ENCODE measurements at regions not wholly inside any gene's neighbourhood (a gene's known extent, or its start where the extent isn't known, plus 50 kb on each side); places are given as distances from the start of the nearest gene placed in this dataset.
"Not testable (repeated sequence)": the region's sequence is repeated elsewhere in the genome, so short reads cannot be mapped to it uniquely, and the experiment has no call there.

DNA sequence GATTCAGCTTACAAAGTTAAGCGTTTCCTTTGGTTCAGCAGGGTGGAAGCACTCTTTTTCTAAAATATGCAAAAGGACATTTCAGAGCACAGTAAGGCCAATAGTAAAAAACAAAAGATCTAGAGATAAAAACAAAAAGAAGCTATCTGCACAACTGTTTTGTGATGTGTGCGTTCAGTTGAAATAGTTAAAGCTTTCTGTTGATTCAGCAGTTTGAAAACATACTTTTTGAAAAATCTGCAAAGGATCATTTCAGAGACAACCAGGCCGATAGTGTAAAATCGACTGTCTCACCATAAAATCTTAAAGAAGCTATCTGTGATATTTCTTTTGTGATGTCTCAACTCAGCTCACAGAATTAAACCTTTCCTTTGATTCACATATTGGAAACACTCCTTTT, 300.0 kb upstream of the ALG10B start:
- DNase-seq, result no peak

DNA sequence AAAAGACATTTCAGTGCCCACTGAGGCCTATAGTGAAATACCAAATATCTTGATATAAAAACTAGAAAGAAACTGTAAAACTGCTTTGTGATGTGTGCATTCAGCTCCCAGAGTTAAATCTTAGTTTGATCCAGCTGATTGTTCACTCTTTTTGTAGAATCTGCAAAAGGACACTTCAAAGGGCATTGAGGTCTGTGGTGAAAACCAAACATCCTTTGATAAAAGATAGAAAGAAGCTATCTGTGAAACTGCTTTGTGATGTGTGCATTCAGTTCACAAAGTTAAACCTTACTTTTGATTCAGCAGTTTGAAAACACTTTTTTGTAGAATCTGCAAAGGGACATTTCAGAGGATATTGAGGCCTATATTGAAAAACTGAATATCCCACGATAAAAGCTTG, 290.7 kb upstream of the ALG10B start:
- no peak for DNase-seq

DNA sequence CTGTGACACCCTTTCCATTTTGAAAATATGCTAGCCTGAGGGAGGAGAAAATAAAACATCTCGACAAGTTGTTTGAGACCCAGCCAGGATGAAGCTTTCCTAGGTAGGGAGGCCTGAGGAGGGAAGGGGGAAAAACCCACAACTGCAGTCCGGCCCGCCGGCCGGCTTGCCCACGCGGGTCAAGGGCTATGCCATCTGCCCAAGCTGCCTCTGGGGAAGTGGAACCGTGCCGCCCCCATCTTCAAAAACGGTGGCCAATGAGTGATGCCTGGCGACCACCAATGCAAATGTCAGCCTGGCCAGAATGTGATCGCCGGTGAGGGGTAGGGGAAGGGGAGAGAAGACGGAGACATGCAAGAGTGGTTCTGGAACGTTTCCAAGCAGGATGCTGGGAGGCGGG, 263.5 kb upstream of the ALG10B start:
- no peak for DNase-seq

DNA sequence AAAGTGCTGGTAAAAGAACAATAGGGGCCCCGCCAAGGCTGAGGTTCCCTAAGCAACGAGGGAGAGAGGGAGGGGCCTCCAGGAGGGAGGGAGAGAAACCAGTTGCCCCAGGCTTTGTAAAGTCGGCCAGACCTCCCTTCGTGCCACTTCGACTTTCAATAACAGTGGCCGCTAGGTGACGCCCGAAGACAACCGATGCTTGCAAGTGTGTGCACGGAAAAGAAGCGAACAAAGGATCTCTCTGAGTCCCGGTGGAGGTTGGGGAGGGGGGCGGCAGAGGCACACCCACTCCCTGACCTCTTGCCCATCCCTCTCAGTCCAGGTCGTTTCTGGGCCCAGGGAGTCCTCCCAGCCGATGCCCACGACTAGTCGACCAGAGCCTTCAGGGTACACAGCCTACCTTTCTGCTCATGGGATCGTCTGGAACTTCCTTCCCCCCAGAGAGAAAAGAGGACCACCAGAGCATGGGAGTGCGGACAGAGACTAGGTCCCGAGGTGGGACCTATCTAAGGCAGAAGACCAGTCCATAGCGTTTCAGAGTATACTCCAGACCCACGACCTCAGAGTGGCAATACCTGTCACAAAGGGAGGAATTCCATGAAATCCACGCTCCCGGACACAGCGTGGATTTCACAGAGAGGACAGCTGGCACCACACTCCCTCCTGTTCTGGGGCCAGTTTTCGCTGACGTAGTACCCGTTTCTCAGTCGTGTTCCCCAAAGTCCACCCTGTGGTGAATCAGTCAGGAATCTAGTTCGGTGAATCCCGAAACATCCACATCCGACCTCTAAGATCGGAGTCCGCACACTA, 262.7 kb upstream of the ALG10B start:
- DNase-seq, result no peak

DNA sequence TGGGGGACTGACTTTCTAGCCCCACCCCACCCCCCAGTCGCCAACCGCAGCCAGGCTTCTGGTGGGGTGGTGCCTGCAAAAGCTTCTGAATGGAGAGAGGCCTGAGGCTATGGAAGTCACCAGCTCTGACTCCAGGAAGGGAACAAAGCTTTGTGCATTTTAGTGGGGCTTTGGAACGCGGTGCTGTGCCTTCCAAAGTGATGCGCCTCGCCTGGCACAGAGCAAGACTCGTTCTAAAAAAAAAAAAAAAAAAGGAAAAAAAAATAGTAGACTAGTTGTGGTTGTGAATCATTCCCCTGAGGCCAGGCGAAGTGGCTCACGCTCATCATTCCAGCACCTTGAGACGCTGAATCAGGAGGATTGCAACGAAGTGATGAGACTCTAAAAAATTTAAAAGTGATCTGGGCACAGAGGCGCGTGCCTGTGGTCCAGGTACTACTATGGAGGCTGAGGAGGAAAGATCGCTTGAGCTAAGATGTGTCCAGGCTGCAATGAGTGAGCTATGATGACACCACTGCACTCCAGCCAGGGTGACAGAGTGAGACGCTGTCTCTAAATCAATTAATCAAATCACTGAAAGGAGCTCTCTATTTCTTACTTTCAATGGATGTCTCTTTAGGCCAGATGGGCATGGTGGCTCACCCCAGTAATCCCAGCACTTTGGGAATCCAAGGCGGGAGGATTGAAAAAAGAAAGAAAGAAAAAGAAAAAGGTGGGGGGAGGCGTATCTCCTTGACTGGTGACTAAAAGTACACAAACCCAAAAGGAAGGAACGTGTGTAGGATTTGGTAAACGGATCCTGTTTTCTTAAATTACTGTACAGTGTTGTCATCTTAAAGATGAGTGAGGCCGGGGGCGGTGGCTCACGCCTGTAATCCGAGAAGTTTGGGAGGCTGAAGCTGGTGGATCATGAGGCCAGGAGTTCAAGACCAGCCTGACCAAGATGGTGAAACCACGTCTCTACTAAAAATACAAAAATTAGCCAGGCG, 259.6 kb upstream of the ALG10B start:
- DNase-seq, result no peak

DNA sequence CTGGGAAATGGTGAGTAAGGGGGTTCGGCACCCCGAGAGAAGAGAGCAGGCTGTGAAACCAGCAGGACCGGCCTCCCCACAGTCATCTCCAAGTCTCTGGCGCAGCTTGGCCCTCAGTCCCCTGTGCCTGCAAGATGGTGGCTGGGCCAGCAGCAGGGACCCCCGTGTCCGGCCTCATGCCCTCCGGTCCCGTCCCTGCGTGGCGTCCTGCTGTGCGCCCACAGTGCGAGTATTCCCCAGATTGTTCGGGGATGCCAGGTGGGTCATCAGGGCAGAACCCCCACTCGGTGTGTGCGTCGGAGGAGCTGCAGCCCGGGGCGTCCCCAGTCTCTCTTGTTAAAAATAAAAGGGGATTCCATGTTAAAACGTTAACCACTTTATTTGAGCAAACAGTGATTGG, 216.9 kb upstream of the ALG10B start:
- no peak for DNase-seq

DNA sequence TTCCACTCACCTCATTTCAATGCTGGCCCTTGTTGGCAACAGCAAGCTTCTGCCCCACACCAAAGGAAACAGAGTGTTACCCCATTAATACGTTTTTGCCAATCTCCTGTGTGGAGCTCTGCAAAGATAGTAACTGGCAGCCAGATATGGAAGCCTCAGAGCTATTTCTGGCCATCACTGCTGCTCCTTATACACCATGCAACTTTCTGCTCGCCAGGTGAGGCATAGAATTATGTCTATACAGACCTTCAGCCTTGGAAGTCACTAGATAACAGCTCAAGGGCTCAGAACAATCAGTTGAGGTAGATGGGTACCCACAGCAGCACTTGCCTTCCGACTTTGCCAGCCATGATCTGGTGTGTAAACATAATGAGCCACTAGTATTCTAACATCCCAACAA, 214.8 kb upstream of the ALG10B start:
- no peak for DNase-seq

DNA sequence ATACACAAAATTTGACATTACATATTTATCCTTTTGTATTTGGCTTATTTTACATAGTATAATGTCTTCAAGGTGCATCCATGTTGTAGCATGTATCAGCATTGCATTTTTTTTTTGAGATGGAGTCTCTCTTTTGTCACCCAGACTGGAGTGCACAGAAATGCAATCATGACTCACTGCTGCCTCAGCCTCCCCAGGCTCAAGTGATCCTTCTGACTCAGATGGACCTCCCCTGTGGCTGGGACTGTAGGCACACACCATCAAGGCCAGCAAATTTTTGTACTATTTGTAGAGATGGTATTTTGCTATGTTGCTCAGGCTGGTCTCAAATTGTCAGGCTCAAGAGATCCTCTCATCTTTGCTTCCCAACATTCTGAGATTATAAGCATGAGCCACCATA, 214.4 kb upstream of the ALG10B start:
- no peak for DNase-seq

DNA sequence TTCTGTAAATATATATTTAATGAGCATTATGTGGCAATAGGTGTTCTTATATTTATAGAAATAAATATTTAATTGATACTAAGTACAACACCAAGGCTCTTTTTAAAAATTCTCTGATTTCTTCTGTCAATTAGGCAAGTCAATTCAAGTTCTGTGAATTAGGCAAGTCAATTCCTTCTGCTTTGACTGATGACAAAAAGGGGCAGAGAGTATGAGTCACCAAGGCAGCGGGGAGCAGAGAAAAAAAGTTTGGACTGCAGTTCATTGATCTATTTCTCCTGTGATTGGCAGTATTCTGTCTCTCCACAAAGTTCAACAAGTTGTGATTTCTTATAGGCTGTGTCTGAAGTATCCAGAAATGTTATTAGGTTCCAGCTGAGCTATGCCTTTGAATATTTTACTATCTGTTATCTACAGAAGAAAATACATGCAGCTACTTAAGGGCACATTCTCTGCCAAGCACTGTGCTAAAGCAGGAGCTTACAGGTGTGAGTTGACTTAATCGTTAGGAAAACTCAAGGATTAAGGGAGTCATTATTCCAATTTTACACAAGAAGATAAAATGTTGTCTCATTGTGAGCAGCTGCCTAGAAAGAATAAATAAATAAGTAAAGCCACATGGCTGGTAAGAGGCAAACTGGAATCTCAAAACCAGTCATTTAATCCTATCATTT, 206.4 kb upstream of the ALG10B start:
- DNase-seq, result no peak

DNA sequence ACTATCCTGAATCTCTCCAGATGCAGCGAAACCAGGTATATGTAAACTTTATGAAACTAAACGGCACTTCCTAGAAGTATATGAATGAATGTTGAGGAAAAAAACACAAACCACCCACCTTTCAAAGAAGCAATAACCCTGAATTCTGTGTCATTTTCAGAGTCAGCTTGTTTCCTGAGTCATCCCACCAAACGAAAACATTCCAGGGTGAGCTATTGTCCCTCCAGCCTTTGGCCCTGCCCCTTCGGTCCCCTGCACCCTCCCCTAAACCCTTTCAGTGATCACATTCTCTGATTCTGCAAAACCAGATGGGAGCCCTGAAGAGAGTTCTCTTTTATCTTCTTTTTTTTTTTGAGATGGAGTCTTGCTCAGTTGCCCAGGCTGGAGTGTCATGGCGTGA, 202.6 kb upstream of the ALG10B start:
- no peak for DNase-seq

DNA sequence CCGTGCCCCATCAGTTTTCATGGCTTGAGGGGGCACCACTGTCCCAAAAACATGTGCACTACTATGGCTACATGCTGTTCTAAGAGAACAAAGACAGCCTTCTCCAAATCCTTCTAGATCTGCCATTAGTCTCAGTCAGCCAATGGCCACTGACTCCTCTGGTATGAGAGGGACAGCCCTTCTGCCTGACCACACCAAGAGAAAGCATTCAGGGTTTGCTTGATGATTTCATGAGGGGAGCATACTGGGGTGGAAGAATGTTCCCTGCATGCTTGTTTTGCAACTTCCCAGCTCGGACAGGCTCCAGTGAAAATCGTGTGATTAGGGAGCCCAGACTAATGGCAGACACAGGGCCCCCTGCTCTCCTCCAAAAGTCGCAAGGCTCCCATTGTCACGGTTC, 199.6 kb upstream of the ALG10B start:
- DNase-seq, result no peak

DNA sequence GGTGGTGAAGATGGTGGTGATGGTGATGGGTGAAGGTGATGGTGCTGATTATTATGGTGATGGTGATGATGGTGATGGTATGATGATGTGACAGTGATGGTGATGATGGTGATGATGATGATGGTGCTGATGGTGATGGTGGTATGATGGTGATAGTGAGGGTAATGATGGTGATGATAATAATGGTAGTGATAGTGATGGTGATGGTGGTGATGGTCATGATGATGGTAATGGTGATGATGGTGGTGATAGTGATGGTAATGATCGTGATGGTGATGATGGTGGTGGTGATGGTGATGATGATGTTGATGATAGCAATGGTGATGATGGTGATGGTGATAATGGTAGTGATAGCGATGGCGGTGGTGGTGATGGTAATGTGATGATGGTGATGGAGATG, 197.9 kb upstream of the ALG10B start:
- DNase-seq, result no peak

DNA sequence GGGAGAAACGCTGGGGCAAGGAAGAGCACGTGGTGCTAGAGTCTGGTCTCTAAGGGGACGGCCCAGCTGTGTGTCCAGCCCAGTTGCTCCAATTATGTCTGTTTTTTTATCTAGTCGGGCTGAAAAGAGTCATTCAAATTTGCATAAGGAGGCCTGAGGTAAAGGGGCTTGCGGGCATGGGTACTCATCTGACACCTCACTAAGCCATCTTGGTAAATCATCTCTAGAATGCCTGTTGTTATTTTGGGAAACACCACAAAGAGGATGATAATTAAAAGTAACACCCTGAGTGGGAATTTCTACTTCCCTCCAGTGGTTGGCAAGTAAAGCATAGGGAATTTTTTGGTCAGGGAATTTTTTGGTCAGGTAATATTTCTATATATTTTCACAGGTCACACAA, 196.1 kb upstream of the ALG10B start:
- no peak for DNase-seq

DNA sequence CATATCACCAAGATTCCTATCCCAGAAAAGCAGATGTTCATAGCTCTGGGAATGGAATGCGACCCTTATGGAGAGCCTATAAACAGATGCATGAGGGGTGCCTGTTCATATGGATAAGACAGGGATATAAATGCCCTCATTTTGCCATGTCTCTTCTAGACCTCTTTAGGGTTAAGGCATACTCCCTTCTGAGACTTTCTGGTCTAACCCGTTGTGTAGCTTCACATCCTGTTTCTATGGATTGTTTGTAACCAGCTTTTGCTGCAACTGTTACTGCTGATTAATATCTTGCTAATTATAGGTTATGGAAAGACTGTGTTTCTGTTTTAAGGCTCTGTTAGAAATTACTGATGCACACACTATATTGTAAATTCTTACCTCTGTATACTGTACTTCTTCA, 193.5 kb upstream of the ALG10B start:
- not testable (repeated sequence) for DNase-seq

DNA sequence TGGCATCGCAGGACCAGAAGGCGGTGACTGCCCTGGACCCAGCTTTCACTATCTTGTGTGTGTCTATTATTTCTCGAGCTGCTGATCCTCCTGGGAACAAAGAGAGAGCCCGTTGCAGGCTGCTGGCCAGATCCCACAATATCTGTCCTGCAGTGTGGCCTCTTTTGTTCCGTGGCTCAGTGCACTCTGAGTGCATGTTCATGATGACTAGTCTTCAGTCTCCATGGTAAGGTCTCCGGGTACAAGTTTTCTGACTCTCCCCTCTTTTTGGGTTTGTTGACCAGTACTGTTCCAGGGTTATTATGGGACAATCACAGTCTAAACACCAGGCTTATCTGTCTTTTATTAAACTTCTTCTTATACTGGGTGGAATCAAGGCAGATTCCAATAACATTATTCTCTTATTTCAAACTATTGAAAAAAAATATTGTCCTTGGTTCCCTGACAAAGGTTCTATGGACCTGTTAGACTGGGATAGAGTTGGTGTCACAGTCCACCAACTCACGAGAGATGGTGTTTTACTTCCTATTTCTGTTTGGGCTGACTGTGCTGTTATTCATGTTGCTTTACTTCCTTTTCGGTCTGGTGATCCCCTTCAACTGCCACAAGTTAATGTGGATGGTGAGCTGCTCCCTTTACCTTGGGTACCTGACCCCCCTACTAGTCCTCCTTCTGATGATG, 192.9 kb upstream of the ALG10B start:
- no peak for DNase-seq

DNA sequence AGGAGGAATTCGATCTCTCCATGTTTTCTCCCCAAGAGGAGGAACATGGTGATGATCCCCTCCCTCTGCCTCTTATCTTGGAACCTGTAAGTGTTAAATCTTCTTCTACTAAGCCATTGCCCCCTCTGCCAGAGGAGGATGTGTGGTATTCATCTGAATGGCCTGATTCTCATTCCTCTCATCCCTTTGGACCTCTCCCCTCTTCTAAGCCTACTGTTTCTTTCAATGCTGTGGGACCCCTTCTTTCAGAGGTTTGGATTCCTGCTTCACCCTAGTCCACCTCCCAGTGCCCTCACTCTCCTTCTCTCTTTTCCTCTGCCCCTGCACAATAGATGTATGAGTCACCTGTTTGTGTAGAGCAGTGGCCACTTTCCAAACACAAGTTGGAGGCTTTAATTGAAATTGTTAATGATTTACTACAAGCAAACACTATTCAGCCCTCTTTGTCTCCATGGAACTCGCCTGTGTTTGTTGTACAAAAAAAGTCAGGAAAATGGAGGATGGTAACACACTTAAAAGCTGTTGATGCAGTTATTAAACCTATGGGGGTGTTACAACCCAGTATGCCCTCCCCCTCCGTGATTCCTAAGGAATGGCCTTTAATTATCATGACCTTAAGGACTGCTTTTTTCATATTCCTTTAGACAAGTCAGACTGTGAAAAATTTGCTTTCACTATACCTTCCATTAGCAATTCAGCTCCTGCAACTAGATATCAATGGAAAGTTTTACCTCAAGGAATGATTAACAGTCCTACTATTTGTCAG, 192.1 kb upstream of the ALG10B start:
- no peak for DNase-seq

DNA sequence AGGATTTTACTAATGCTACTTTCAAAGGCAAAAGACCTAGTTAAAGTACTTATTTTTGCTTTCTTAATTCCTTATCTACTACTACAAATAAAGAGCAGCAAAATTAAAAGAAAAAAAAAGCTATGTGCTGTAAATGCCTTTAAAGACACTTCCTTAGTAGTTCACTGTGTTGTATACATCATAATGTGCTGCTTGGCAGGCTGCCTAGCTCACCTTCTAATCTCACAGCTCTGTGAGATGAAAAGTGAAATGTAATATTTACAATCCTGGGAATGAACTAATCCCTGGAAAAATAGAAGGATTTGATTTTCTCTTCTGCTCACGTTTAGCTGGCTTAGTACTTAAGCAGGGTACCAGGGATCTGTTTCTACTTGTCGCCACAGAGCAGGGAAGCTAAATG, 184.4 kb upstream of the ALG10B start:
- no peak for DNase-seq

DNA sequence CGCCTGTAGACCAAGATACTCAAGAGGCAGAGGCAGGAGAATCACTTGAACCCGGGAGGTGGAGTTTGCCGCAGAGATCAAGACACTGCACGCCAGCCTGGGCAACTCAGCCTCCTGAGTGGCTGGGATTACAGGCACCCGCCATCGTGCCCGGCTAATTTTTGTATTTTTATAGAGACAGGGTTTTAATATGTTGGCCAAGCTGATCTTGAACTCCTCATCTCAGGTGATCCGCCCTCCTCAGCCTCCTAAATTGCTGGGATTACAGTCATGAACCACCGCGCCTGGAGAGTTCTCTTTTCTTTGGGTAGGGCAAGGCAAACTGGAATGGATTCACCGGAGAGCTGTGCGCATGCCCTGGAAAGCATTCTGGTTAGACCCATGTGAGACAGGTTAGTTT, 179.3 kb upstream of the ALG10B start:
- no peak for DNase-seq

DNA sequence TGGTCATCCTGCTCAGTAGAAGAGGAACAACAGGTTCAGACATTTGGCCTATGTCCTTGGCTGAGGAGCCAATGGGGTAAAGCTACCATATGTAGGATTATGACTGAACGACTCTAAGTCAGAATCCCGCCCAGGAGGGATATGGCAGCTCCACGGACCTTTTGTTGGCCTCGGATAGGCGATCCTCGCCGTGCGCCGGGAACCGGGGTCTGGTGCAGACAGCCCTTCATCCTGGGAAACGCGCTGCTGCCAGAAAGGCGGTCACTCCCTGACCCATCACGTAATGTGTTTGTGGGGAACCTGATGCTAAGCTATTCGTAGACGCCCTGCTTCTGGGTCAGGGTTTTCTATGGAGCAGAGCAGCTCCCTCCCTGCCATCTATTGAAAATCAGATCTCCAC, 178.9 kb upstream of the ALG10B start:
- no peak for DNase-seq

DNA sequence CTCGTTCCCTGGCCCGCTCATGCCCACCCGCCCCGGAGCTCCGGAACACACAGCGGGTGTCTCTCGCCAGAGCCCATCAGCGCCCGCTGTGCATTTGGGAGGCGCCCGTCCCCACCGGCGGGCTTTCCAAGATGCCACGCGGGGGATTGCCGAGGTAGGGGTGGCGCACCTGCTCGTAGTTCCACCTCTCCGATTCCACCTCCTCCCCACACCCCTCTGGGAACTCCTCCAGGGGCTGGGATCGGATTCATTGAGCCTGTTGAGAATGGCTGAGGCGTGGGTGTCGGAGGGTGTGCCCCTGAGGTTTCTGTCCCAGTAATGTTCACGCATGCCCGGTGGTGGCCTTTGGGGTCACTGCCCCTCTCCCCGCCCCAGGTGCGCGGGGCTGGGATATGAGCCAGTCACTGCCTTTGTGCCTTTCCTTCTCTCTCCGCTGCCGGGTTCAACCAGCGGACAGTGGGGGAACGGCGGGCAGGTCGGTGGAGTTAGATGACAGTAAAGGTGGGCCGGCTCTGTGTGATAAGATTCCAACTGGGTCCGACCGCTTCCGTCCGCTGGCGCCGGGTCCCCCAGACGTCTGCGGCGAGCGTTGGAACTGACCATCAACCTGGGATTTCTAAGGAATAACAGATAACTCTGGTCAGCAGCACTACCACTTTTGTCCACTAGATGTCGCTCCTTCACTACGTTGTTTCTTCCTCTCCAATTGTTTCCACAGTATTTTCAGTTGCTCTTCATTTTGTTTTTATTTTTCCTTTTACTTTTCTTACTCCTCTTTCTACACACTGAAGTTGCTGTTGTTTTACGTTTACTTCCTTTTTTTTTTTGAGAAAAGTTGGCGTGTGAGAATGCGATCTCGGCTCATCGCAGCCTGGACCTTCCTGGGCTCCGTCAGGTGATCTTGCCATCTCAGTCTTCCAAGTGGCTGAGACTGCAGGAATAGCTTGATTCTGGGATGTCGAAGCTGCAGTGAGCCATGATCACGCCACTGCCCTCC, 178.1 kb upstream of the ALG10B start:
- DNase-seq, result peak; percentile 77

DNA sequence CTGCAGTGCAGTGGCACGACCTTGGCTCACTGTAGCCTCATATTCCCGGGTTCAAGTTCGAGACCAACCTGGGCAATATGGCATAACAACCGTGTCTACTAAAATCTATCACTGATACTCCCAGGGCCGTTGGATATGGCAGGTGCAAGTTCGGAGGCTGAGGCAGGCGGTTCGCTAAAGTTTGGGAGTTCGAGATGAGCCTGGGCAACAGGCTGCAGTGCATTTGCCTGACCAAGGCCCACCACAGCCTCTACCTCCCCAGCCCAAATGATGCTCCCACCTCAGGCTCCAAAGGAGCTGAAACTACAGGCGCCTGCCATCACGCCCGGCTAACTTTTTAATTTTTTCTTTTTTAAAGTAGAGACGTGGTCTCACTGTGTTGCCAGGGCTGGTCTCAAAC, 177.1 kb upstream of the ALG10B start:
- no peak for DNase-seq
